ENCODE measurements at regions not wholly inside any gene's neighbourhood (a gene's known extent, or its start where the extent isn't known, plus 50 kb on each side); places are given as distances from the start of the nearest gene placed in this dataset.

GRCh38 chr16:9409560-9410493 lies 318.4 kb downstream of the HAPSTR1 start:
- no peaks in the 10 kb centered on the region for H3K79me2 ChIP-seq (replicated peaks; ENCODE audit: insufficient read depth)
- ATAC-seq = no peak
- no peaks in the 10 kb centered on the region for H3K36me3 Mint-ChIP-seq (ENCODE audit: low read depth)
- H3K9me2 ChIP-seq (ENCODE audit: insufficient read depth) = no peaks in the 10 kb centered on the region
- no peaks in the 10 kb centered on the region for H3F3A ChIP-seq (replicated peaks; ENCODE audit: low read depth)
- no peak overlapping the region for H3K27ac ChIP-seq (ENCODE audit: low read depth)
- H3K27me3 ChIP-seq (ENCODE audit: insufficient read depth) = no peaks in the 10 kb centered on the region
- no peaks in the 10 kb centered on the region for H4K20me1 ChIP-seq (replicated peaks; ENCODE audit: insufficient read depth)
- H3K4me3 ChIP-seq = no peak overlapping the region
- no peaks in the 10 kb centered on the region for H3K9me3 Mint-ChIP-seq
- H3K27me3 Mint-ChIP-seq (ENCODE audit: insufficient read depth, low read depth, poor library complexity) = peaks cover 3% of the 10 kb centered on the region
- H3K4me1 ChIP-seq (ENCODE audit: insufficient read depth) = no peaks in the 10 kb centered on the region
- peaks cover 3% of the 10 kb centered on the region; the same call in 2 of the 3 replicates for H3K4me1 Mint-ChIP-seq
- DNase-seq (ENCODE audit: low spot score) = no peak
- TF ChIP-seq ZNF331 (CRISPR knock-in tag; IDR thresholded peaks at IDR 0.05; ENCODE audit: low read depth) (no peak), JUNB (IDR thresholded peaks at IDR 0.05; ENCODE audit: unreplicated experiment) (no peak), REST (IDR thresholded peaks at IDR 0.05; ENCODE audit: unreplicated experiment) (no peak), ETS1 (IDR thresholded peaks at IDR 0.05) (no peak)
- H3K27ac Mint-ChIP-seq = no peak overlapping the region
- no peak overlapping the region for H3K4me3 Mint-ChIP-seq
- H2AFZ ChIP-seq = no peak overlapping the region
- H3K36me3 ChIP-seq (ENCODE audit: insufficient read depth) = no peaks in the 10 kb centered on the region
- no peak overlapping the region for H3K4me2 ChIP-seq

- TF ChIP-seq POLR2AphosphoS5 (IDR thresholded peaks at IDR 0.05; ENCODE audit: low read depth) = no peak
- TF ChIP-seq STAT1 (IDR thresholded peaks at IDR 0.05; ENCODE audit: unreplicated experiment) = no peak
- no peak for TF ChIP-seq ZNF114 (CRISPR knock-in tag; IDR thresholded peaks at IDR 0.05)
- TF ChIP-seq NANOG (IDR thresholded peaks at IDR 0.05; ENCODE audit: borderline replicate concordance) = no peak
- TF ChIP-seq ETS1 (IDR thresholded peaks at IDR 0.05) = no peak
- TF ChIP-seq REST (IDR thresholded peaks at IDR 0.05; ENCODE audit: unreplicated experiment) = no peak
- TF ChIP-seq CREB1 (CRISPR knock-in tag; IDR thresholded peaks at IDR 0.05; ENCODE audit: low read depth) = no peak
- Histone ChIP-seq H3K36me3 (ENCODE audit: insufficient read depth) (no peaks in the 10 kb centered on the region), H3K27me3 (ENCODE audit: insufficient read depth) (no peaks in the 10 kb centered on the region), H3K4me1 (ENCODE audit: insufficient read depth) (no peaks in the 10 kb centered on the region), H4K20me1 (replicated peaks; ENCODE audit: insufficient read depth) (no peaks in the 10 kb centered on the region), H2AFZ (peak overlapping the region; percentile 59; the same call in 1 of the 2 replicates), H3K4me2 (no peak overlapping the region), H3K27ac (ENCODE audit: low read depth) (no peak overlapping the region), H3K9me2 (ENCODE audit: insufficient read depth) (no peaks in the 10 kb centered on the region), H3K79me2 (replicated peaks; ENCODE audit: insufficient read depth) (no peaks in the 10 kb centered on the region), H3K4me3 (no peak overlapping the region), H3F3A (replicated peaks; ENCODE audit: low read depth) (no peaks in the 10 kb centered on the region)
- Mint-ChIP-seq H3K27ac (no peak overlapping the region; the same call in 1 of the 2 replicates), H3K27me3 (ENCODE audit: insufficient read depth, low read depth, poor library complexity) (peaks cover 3% of the 10 kb centered on the region), H3K4me1 (peaks cover 3% of the 10 kb centered on the region; the same call in 1 of the 3 replicates), H3K9me3 (peaks cover 5% of the 10 kb centered on the region; the same call in 2 of the 3 replicates), H3K36me3 (ENCODE audit: low read depth) (peaks cover 3% of the 10 kb centered on the region), H3K4me3 (no peak overlapping the region)
- ATAC-seq (no peak), DNase-seq (ENCODE audit: low spot score) (no peak)
These were observed 320.0 kb downstream of the HAPSTR1 start for GRCh38 chr16:9411426-9411825.
